B cell (primary cell): ENCODE measurements at regions not wholly inside any gene's neighbourhood (a gene's known extent, or its start where the extent isn't known, plus 50 kb on each side); places are given as distances from the start of the nearest gene placed in this dataset.

ENCODE experiments used
- ATAC-seq: fragments of 200-7000 bp; cut with Tn5 transposase; one replicate; pipeline ENCODE4 v1.10.0; 2021; ENCODE audit warnings: low read depth, mild to moderate bottlenecking, moderate number of reproducible peaks, moderate library complexity
- CTCF ChIA-PET: fragments of 350-600 bp; sonication (Branson Sonifier 250); formaldehyde crosslinking; loops from one replicate; lab custom pipeline; 2021; ENCODE audit warnings: antibody characterized with exemption, inconsistent platforms; lab: Charles Lee
- POLR2A ChIA-PET: fragments of 350-600 bp; sonication (Branson Sonifier 250); formaldehyde crosslinking; loops from one replicate; lab custom pipeline; 2021; ENCODE audit warnings: antibody characterized with exemption; lab: Charles Lee
- DNase-seq: peaks from one replicate; pipeline ENCODE4 v3.0.0; 2013
- H2AFZ ChIP-seq: 2 replicates; pipeline ENCODE4 v1.6.1; 2012; ENCODE audit warnings: mild to moderate bottlenecking, low read depth, low read length; ENCODE audit not compliant: insufficient read depth, poor library complexity, severe bottlenecking
- H3K27ac ChIP-seq, 2 donors: 1 replicate in 1 of 2; 2 replicates in 1 of 2; pipeline ENCODE4 v1.5.1; 2012 to 2013; ENCODE audit warnings: low read length in 2 of 2, mild to moderate bottlenecking in 2 of 2, moderate library complexity in 1 of 2
- H3K27me3 ChIP-seq, 4 experiments: fragments of 200-600 bp in 1 of 4; sonication (generic) in 1 of 4; replicated peaks in 1 of 4; 1 replicate in 2 of 4; 2 replicates in 2 of 4; pipeline versions ENCODE4 v1.6.1 to v1.7.0; 2013 to 2016; ENCODE audit warnings: low read length in 3 of 4, mild to moderate bottlenecking in 2 of 4, mixed read lengths in 1 of 4, moderate library complexity in 1 of 4; ENCODE audit not compliant: insufficient read depth in 4 of 4, control insufficient read depth in 3 of 4; ENCODE audit errors: control extremely low read depth in 1 of 4
- H3K36me3 ChIP-seq, 2 experiments: replicated peaks in 1 of 2; 1 replicate in 1 of 2; 2 replicates in 1 of 2; pipeline versions ENCODE4 v1.6.1 to v1.7.1; 2013; ENCODE audit warnings: low read length in 1 of 2; ENCODE audit not compliant: insufficient read depth in 2 of 2, control insufficient read depth in 1 of 2; ENCODE audit errors: control extremely low read depth in 1 of 2, extremely low read depth in 1 of 2
- H3K4me1 ChIP-seq, 2 donors: fragments of 200-600 bp in 1 of 2; sonication (generic) in 1 of 2; 1 replicate in 1 of 2; 2 replicates in 1 of 2; pipeline versions ENCODE4 v1.5.1 to v1.6.1; 2013 to 2017; ENCODE audit warnings: low read length in 2 of 2; ENCODE audit not compliant: control insufficient read depth in 2 of 2, insufficient read depth in 2 of 2
- H3K4me2 ChIP-seq: replicated peaks from 2 replicates; pipeline ENCODE3; 2012; ENCODE audit warnings: mild to moderate bottlenecking, low read depth, low read length; ENCODE audit not compliant: poor library complexity, severe bottlenecking
- H3K4me3 ChIP-seq, 5 experiments: fragments of 200-600 bp in 1 of 5; sonication (generic) in 1 of 5; 1 replicate in 3 of 5; 2 replicates in 2 of 5; pipeline versions ENCODE4 v1.5.1 to v1.7.0; 2011 to 2016; ENCODE audit warnings: low read length in 4 of 5, mild to moderate bottlenecking in 4 of 5, low read depth in 2 of 5, control low read depth in 1 of 5, moderate library complexity in 1 of 5; ENCODE audit not compliant: insufficient read depth in 1 of 5; ENCODE audit errors: control extremely low read depth in 1 of 5, extremely low read depth in 1 of 5
- H3K79me2 ChIP-seq: fragments of 200-600 bp; sonication (generic); one replicate; pipeline ENCODE4 v1.6.0; 2016; ENCODE audit warnings: low read length; ENCODE audit not compliant: control insufficient read depth, insufficient read depth
- H3K9ac ChIP-seq: fragments of 200-600 bp; sonication (generic); 2 replicates; pipeline ENCODE4 v1.6.1; 2017; ENCODE audit warnings: mild to moderate bottlenecking, low read length, moderate library complexity
- H3K9me3 ChIP-seq, 3 donors: one replicate each; pipeline versions ENCODE4 v1.6.1 to v1.7.1; 2013; ENCODE audit warnings: low read length in 2 of 3; ENCODE audit not compliant: control insufficient read depth in 2 of 3, insufficient read depth in 1 of 3; ENCODE audit errors: control extremely low read depth in 1 of 3
- H4K20me1 ChIP-seq: 2 replicates; pipeline ENCODE4 v1.6.0; 2012; ENCODE audit warnings: mild to moderate bottlenecking, low read length; ENCODE audit not compliant: insufficient read depth, control insufficient read depth, poor library complexity, severe bottlenecking
- H3K27ac Mint-ChIP-seq: one replicate; pipeline ENCODE4 v1.8.0; 2021; ENCODE audit warnings: mixed read lengths
- H3K27me3 Mint-ChIP-seq: one replicate; pipeline ENCODE4 v1.8.0; 2021; ENCODE audit warnings: mixed read lengths
- H3K4me1 Mint-ChIP-seq: one replicate; pipeline ENCODE4 v1.8.0; 2021; ENCODE audit warnings: mixed read lengths
- H3K4me3 Mint-ChIP-seq: one replicate; pipeline ENCODE4 v1.8.0; 2021; ENCODE audit warnings: mixed read lengths
- H3K9me3 Mint-ChIP-seq: one replicate; pipeline ENCODE4 v1.8.0; 2022; ENCODE audit warnings: mixed read lengths; ENCODE audit not compliant: insufficient read depth
- CTCF ChIP-seq: fragments of 200-600 bp; IDR thresholded peaks from one replicate; pipeline ENCODE4 v1.8.0; 2022; ENCODE audit warnings: antibody characterized with exemption, mild to moderate bottlenecking
- EZH2 ChIP-seq: IDR thresholded peaks from 2 replicates; pipeline ENCODE4 v1.6.1; 2012; ENCODE audit warnings: borderline replicate concordance, low read depth, mild to moderate bottlenecking, moderate library complexity, low read length; ENCODE audit not compliant: insufficient read depth, poor library complexity, severe bottlenecking
- WGBS: methylation state at CpG from one replicate; pipeline ENCODE4 v1.1.5; 2013; ENCODE audit warnings: missing lambda C conversion rate; ENCODE audit not compliant: insufficient coverage; 5-methylcytosine and 5-hydroxymethylcytosine counted together
- intact Hi-C: fragments of 100-400 bp; cut with micrococcal nuclease; formaldehyde crosslinking; loops from one replicate; pipeline ENCODE4 v1.10.0; 2022

DNA sequence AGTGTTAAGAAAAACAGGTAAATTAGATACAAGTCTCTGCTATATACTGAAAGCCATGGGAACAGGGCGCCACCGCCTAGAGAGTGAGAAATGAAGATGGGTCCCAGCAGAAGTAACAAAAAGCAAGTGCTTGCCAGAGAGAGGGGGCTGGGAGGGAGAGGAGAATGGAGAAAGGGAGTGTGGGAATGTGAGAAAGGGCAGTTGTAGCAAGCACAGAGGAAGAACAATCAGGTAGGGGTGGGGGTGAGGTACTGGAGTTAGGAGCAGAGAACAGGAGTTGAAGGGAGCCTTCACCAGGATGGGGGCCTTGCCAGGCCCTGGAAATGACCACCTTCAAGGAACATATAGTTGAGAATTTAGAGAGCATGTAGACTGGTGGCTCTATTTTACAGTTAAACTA is 66.8 kb downstream of the TCF20 start:
- ATAC-seq (no peak), DNase-seq (no peak)
- POLR2A ChIA-PET, result no interaction called here
- Histone ChIP-seq H3K27me3 (no peaks in the 10 kb centered on the region), H4K20me1 (peaks cover 88% of the 10 kb centered on the region), H3K4me3 (no peak overlapping the region), H3K4me1 (peaks cover 7 to 8% of the 10 kb centered on the region in 2 donors), H3K9me3 (peaks cover 0 to 7% (median 0%) of the 10 kb centered on the region in 3 donors), H3K36me3 (peaks cover 5 to 22% of the 10 kb centered on the region in 2 experiments), H3K27ac (no peak overlapping the region), H3K79me2 (peaks cover 97% of the 10 kb centered on the region), H2AFZ (no peak overlapping the region), H3K4me2 (no peak overlapping the region), H3K9ac (no peak overlapping the region)
- Mint-ChIP-seq H3K27me3 (no peaks in the 10 kb centered on the region), H3K9me3 (no peaks in the 10 kb centered on the region), H3K27ac (no peak overlapping the region), H3K4me1 (peaks cover 41% of the 10 kb centered on the region), H3K4me3 (no peak overlapping the region)
- intact Hi-C loops, result no loop called here
- no CpG with 5 or more reads among the region's 2 CpGs for WGBS
- CTCF ChIA-PET, result no interaction called here
- TF ChIP-seq CTCF, result no peak
- TF ChIP-seq EZH2, result no peak

DNA sequence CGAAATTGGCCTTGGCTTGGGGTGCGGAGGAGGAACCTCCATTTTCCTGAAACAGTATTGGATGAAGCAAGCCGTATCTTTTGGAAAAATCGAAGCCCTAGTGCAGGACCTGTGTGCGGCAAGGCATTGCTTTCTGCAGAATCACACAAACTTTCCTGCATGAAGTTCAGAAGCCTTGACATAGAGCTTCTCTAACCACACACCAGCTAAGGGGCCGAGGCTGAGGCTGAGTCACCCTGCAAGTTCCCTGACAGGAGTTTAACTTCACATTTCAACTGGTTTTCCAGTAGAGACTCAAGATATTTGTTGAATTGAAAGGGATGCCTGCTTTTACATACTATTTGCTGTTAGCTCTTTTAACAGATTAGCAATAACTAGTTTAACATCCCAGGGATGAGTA is 67.8 kb downstream of the TCF20 start:
- Histone ChIP-seq H3K4me2 (no peak overlapping the region), H3K4me3 (no peak overlapping the region), H3K36me3 (peaks cover 5 to 27% of the 10 kb centered on the region in 2 experiments), H3K4me1 (no peaks in the 10 kb centered on the region), H4K20me1 (peaks cover 87% of the 10 kb centered on the region), H3K27ac (no peak overlapping the region), H3K27me3 (no peaks in the 10 kb centered on the region), H3K9ac (no peak overlapping the region), H3K79me2 (peaks cover 97% of the 10 kb centered on the region), H3K9me3 (peaks cover 0 to 7% (median 0%) of the 10 kb centered on the region in 3 donors), H2AFZ (no peak overlapping the region)
- H3K27me3 Mint-ChIP-seq, result no peaks in the 10 kb centered on the region
- TF ChIP-seq EZH2, result no peak
- no peak for TF ChIP-seq CTCF
- no peaks in the 10 kb centered on the region for H3K9me3 Mint-ChIP-seq
- no peak for ATAC-seq
- intact Hi-C loops, result no loop called here
- DNase-seq, result no peak
- peaks cover 33% of the 10 kb centered on the region for H3K4me1 Mint-ChIP-seq
- ChIA-PET CTCF (no interaction called here), POLR2A (interaction anchor here (0.5 kb wide), 1 partner anchor 23 kb away, joined by 4 read pairs; no protein-coding TSS in a partner anchor)
- 95% methylated on average over 3 of the region's 6 CpGs for WGBS
- H3K4me3 Mint-ChIP-seq, result no peak overlapping the region
- no peak overlapping the region for H3K27ac Mint-ChIP-seq
